ENCODE measurements at regions not wholly inside any gene's neighbourhood (a gene's known extent, or its start where the extent isn't known, plus 50 kb on each side); places are given as distances from the start of the nearest gene placed in this dataset.

- DNase-seq (ENCODE audit: low read depth), result no peak
Measured at GRCh38 chr6:139821676-139822223, 447.3 kb upstream of the CITED2 start.

GRCh38 chr6:139820210-139820609, 445.8 kb upstream of the CITED2 start:
- peak; percentile 65 for DNase-seq (ENCODE audit: low read depth)

GRCh38 chr6:139819776-139820175, 445.3 kb upstream of the CITED2 start:
- no peak for DNase-seq (ENCODE audit: low read depth)

- DNase-seq (ENCODE audit: low read depth), result no peak
Measured at GRCh38 chr6:139812939-139813338, 438.5 kb upstream of the CITED2 start.

- DNase-seq (ENCODE audit: low read depth), result peak; percentile 24
Measured at GRCh38 chr6:139801571-139802321, 427.3 kb upstream of the CITED2 start.

- no peak for DNase-seq (ENCODE audit: low read depth)
Measured at GRCh38 chr6:139800837-139801236, 426.4 kb upstream of the CITED2 start.

GRCh38 chr6:139790527-139790926, 416.1 kb upstream of the CITED2 start:
- no peak for DNase-seq (ENCODE audit: low read depth)

GRCh38 chr6:139784222-139784769, 409.8 kb upstream of the CITED2 start:
- no peak for DNase-seq (ENCODE audit: low read depth)

GRCh38 chr6:139779988-139780774, 405.7 kb upstream of the CITED2 start:
- DNase-seq (ENCODE audit: low read depth), result no peak

GRCh38 chr6:139778688-139779087, 404.2 kb upstream of the CITED2 start:
- DNase-seq (ENCODE audit: low read depth), result peak; percentile 34

GRCh38 chr6:139778106-139778505, 403.7 kb upstream of the CITED2 start:
- no peak for DNase-seq (ENCODE audit: low read depth)

- DNase-seq (ENCODE audit: low read depth), result no peak
Measured at GRCh38 chr6:139777202-139777970, 402.9 kb upstream of the CITED2 start.

GRCh38 chr6:139776041-139776440, 401.6 kb upstream of the CITED2 start:
- DNase-seq (ENCODE audit: low read depth), result no peak

GRCh38 chr6:139768196-139768595, 393.7 kb upstream of the CITED2 start:
- no peak for DNase-seq (ENCODE audit: low read depth)

- DNase-seq (ENCODE audit: low read depth), result no peak
Measured at GRCh38 chr6:139766796-139767195, 392.3 kb upstream of the CITED2 start.

GRCh38 chr6:139765825-139766285, 391.4 kb upstream of the CITED2 start:
- peak; percentile 77 for DNase-seq (ENCODE audit: low read depth)

GRCh38 chr6:139764498-139764986, 390.1 kb upstream of the CITED2 start:
- DNase-seq (ENCODE audit: low read depth), result peak; percentile 97

GRCh38 chr6:139763468-139764210, 389.2 kb upstream of the CITED2 start:
- DNase-seq (ENCODE audit: low read depth), result peak; percentile 21

- no peak for DNase-seq (ENCODE audit: low read depth)
Measured at GRCh38 chr6:139762587-139763031, 388.2 kb upstream of the CITED2 start.

- no peak for DNase-seq (ENCODE audit: low read depth)
Measured at GRCh38 chr6:139760128-139760527, 385.7 kb upstream of the CITED2 start.

GRCh38 chr6:139759086-139759485, 384.6 kb upstream of the CITED2 start:
- no peak for DNase-seq (ENCODE audit: low read depth)

All from RPMI7951 (cell line).